SK-N-SH (cell line): ENCODE measurements at regions not wholly inside any gene's neighbourhood (a gene's known extent, or its start where the extent isn't known, plus 50 kb on each side); places are given as distances from the start of the nearest gene placed in this dataset.

Experiments used
- EP300 ChIP-seq, 2 experiments: IDR thresholded peaks; 2 replicates each; pipeline versions ENCODE4 v1.4.0 to v1.6.1; 2012; ENCODE audit warnings: borderline replicate concordance in 1 of 2, low read depth in 1 of 2, low read length in 1 of 2
- GABPA ChIP-seq: IDR thresholded peaks from 2 replicates; pipeline ENCODE4 v1.4.0; 2012; ENCODE audit warnings: low read depth, mild to moderate bottlenecking
- GATA2 ChIP-seq: sonication (generic); formaldehyde crosslinking; IDR thresholded peaks from 2 replicates; pipeline ENCODE4 v1.5.0; 2020; ENCODE audit warnings: mild to moderate bottlenecking, missing genetic modification reagents
- MXI1 ChIP-seq: IDR thresholded peaks from 2 replicates; pipeline ENCODE4 v1.6.1; 2012; ENCODE audit warnings: mild to moderate bottlenecking, low read depth, low read length, improper control_type of control experiment
- NRF1 ChIP-seq: IDR thresholded peaks from 2 replicates; pipeline ENCODE4 v1.6.1; 2012; ENCODE audit warnings: low read depth, mild to moderate bottlenecking, low read length
- RFX5 ChIP-seq: IDR thresholded peaks from 2 replicates; pipeline ENCODE4 v1.6.1; 2012; ENCODE audit warnings: mild to moderate bottlenecking, improper control_type of control experiment, low read length
- SMC3 ChIP-seq: IDR thresholded peaks from 2 replicates; pipeline ENCODE4 v1.6.1; 2012; ENCODE audit warnings: low read depth, low read length, improper control_type of control experiment
- TAF1 ChIP-seq: IDR thresholded peaks from 2 replicates; pipeline ENCODE4 v1.6.1; 2012; ENCODE audit warnings: low read depth, mild to moderate bottlenecking, low read length, moderate library complexity, borderline replicate concordance
- TF ChIP-seq, protein P1 (sequence below): fragments of 200-600 bp; sonication (generic); IDR thresholded peaks from 2 replicates; pipeline ENCODE4 v1.6.1; 2017; ENCODE audit warnings: antibody characterized with exemption, mild to moderate bottlenecking, moderate library complexity
- TF ChIP-seq, protein P2 (sequence below): IDR thresholded peaks from 2 replicates; pipeline ENCODE4 v1.4.0; 2012; ENCODE audit warnings: low read depth, borderline replicate concordance
- TF ChIP-seq, protein P3 (sequence below): IDR thresholded peaks from 2 replicates; pipeline ENCODE4 v1.6.1; 2012; ENCODE audit warnings: mild to moderate bottlenecking, low read depth, low read length, moderate library complexity

DNA sequence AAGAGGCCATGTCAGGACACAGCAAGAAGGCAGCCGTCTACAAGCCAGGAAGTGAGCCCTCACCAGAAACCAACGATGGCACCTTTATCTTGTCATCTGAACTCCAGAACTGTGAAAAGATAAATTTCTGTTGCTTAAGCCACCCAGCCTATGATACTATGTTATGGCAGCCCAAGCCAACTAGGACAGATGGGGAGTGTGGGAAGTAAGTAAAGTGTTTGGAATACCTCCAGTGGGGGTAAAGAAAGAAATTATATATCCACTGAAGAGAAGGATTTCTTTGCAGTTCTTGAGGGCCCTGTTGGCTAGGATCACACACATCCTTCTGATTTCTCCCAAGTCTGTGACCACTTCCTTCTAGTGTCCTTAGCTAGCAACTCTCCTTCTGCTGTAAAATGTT lies 384.4 kb downstream of the TNS3 start:
- TF ChIP-seq, protein P1, sequence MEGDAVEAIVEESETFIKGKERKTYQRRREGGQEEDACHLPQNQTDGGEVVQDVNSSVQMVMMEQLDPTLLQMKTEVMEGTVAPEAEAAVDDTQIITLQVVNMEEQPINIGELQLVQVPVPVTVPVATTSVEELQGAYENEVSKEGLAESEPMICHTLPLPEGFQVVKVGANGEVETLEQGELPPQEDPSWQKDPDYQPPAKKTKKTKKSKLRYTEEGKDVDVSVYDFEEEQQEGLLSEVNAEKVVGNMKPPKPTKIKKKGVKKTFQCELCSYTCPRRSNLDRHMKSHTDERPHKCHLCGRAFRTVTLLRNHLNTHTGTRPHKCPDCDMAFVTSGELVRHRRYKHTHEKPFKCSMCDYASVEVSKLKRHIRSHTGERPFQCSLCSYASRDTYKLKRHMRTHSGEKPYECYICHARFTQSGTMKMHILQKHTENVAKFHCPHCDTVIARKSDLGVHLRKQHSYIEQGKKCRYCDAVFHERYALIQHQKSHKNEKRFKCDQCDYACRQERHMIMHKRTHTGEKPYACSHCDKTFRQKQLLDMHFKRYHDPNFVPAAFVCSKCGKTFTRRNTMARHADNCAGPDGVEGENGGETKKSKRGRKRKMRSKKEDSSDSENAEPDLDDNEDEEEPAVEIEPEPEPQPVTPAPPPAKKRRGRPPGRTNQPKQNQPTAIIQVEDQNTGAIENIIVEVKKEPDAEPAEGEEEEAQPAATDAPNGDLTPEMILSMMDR: no peak
- no peak for TF ChIP-seq EP300 (IDR thresholded peaks at IDR 0.05; ENCODE audit: borderline replicate concordance in 1 of 2, low read depth in 1 of 2, low read length in 1 of 2)
- TF ChIP-seq RFX5: no peak
- TF ChIP-seq TAF1: no peak
- TF ChIP-seq, protein P2, sequence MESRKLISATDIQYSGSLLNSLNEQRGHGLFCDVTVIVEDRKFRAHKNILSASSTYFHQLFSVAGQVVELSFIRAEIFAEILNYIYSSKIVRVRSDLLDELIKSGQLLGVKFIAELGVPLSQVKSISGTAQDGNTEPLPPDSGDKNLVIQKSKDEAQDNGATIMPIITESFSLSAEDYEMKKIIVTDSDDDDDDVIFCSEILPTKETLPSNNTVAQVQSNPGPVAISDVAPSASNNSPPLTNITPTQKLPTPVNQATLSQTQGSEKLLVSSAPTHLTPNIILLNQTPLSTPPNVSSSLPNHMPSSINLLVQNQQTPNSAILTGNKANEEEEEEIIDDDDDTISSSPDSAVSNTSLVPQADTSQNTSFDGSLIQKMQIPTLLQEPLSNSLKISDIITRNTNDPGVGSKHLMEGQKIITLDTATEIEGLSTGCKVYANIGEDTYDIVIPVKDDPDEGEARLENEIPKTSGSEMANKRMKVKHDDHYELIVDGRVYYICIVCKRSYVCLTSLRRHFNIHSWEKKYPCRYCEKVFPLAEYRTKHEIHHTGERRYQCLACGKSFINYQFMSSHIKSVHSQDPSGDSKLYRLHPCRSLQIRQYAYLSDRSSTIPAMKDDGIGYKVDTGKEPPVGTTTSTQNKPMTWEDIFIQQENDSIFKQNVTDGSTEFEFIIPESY: no peak
- TF ChIP-seq SMC3: no peak
- no peak for TF ChIP-seq MXI1
- no peak for TF ChIP-seq GABPA
- TF ChIP-seq NRF1: no peak
- TF ChIP-seq GATA2 (CRISPR knock-in tag): no peak
- TF ChIP-seq, protein P3, sequence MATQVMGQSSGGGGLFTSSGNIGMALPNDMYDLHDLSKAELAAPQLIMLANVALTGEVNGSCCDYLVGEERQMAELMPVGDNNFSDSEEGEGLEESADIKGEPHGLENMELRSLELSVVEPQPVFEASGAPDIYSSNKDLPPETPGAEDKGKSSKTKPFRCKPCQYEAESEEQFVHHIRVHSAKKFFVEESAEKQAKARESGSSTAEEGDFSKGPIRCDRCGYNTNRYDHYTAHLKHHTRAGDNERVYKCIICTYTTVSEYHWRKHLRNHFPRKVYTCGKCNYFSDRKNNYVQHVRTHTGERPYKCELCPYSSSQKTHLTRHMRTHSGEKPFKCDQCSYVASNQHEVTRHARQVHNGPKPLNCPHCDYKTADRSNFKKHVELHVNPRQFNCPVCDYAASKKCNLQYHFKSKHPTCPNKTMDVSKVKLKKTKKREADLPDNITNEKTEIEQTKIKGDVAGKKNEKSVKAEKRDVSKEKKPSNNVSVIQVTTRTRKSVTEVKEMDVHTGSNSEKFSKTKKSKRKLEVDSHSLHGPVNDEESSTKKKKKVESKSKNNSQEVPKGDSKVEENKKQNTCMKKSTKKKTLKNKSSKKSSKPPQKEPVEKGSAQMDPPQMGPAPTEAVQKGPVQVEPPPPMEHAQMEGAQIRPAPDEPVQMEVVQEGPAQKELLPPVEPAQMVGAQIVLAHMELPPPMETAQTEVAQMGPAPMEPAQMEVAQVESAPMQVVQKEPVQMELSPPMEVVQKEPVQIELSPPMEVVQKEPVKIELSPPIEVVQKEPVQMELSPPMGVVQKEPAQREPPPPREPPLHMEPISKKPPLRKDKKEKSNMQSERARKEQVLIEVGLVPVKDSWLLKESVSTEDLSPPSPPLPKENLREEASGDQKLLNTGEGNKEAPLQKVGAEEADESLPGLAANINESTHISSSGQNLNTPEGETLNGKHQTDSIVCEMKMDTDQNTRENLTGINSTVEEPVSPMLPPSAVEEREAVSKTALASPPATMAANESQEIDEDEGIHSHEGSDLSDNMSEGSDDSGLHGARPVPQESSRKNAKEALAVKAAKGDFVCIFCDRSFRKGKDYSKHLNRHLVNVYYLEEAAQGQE: no peak
